NCI-H1092 (cell line): ENCODE measurements at regions not wholly inside any gene's neighbourhood (a gene's known extent, or its start where the extent isn't known, plus 50 kb on each side); places are given as distances from the start of the nearest gene placed in this dataset.

Source experiments
- DNase-seq: peaks from one replicate; lab custom pipeline; 2025; lab: John Stamatoyannopoulos, UW

- no peak for DNase-seq
These were observed 149.7 kb downstream of the CAAP1 start for GRCh38 chr9:26742828-26743476.

- no peak for DNase-seq
These were observed 157.4 kb downstream of the CAAP1 start for GRCh38 chr9:26735160-26735559.

- DNase-seq: no peak
These were observed 163.4 kb downstream of the CAAP1 start for GRCh38 chr9:26729187-26729586.

GRCh38 chr9:26727471-26727870, 165.1 kb downstream of the CAAP1 start:
- DNase-seq: no peak

GRCh38 chr9:26725573-26725972, 167.0 kb downstream of the CAAP1 start:
- DNase-seq: no peak

- DNase-seq: no peak
These were observed 169.1 kb downstream of the CAAP1 start for GRCh38 chr9:26723486-26723885.

- DNase-seq: no peak
These were observed 169.8 kb downstream of the CAAP1 start for GRCh38 chr9:26722755-26723154.

- no peak for DNase-seq
These were observed 182.6 kb downstream of the CAAP1 start for GRCh38 chr9:26710008-26710407.

GRCh38 chr9:26706223-26706622, 186.4 kb downstream of the CAAP1 start:
- DNase-seq: no peak

GRCh38 chr9:26695298-26695622, 197.3 kb downstream of the CAAP1 start:
- no peak for DNase-seq

- no peak for DNase-seq
These were observed 198.0 kb downstream of the CAAP1 start for GRCh38 chr9:26694381-26695297.

- no peak for DNase-seq
These were observed 203.6 kb downstream of the CAAP1 start for GRCh38 chr9:26689041-26689440.

- no peak for DNase-seq
These were observed 205.2 kb downstream of the CAAP1 start for GRCh38 chr9:26687421-26687820.

- no peak for DNase-seq
These were observed 206.8 kb downstream of the CAAP1 start for GRCh38 chr9:26685818-26686217.

GRCh38 chr9:26684029-26684428, 208.6 kb downstream of the CAAP1 start:
- DNase-seq: no peak

GRCh38 chr9:26682796-26683496, 209.7 kb downstream of the CAAP1 start:
- DNase-seq: no peak

- DNase-seq: no peak
These were observed 210.6 kb downstream of the CAAP1 start for GRCh38 chr9:26682041-26682440.

- DNase-seq: no peak
These were observed 214.5 kb downstream of the CAAP1 start for GRCh38 chr9:26677965-26678706.

- DNase-seq: no peak
These were observed 217.6 kb downstream of the CAAP1 start for GRCh38 chr9:26675035-26675434.

- DNase-seq: no peak
These were observed 219.3 kb downstream of the CAAP1 start for GRCh38 chr9:26673261-26673660.

- no peak for DNase-seq
These were observed 222.6 kb downstream of the CAAP1 start for GRCh38 chr9:26669701-26670670.
